Neural progenitor cell (in vitro differentiated cells): ENCODE measurements at regions not wholly inside any gene's neighbourhood (a gene's known extent, or its start where the extent isn't known, plus 50 kb on each side); places are given as distances from the start of the nearest gene placed in this dataset.

Source experiments
- EZH2 ChIP-seq: fragments of 200-600 bp; sonication (generic); IDR thresholded peaks from 2 replicates; pipeline ENCODE4 v1.6.1; 2017; ENCODE audit warnings: antibody characterized with exemption, mild to moderate bottlenecking, moderate library complexity
- TF ChIP-seq, protein P1 (sequence below): fragments of 200-600 bp; sonication (generic); IDR thresholded peaks from 2 replicates; pipeline ENCODE4 v1.5.1; 2017; ENCODE audit warnings: antibody characterized with exemption, mild to moderate bottlenecking

DNA sequence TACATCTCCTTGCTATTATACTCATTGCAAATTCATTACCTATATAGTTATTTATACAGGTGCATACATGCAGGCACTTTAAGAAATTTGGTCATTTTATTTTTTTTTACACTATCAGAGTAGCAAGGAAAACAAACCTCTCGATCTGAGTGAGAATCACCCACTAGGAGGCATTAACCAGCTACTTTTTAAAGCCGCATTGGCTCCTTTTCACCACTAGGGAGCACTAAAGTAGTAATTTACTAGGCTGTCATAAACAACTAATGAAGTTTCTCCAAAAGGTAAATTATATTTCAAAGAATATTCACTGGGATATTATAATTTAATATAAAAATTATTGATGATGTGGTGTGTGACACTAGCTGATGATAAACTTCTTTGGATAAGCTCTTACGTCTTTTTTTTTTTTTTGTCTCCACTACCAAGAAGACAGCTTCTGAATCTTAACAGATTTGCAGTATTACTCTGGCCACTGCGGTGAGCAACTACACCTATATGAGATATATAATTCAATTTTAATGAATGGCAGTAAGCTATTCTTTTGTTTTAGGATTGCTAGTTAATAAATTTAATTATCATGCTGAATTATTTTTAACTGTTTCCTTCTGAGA is 101.9 kb downstream of the NOL4 start:
- TF ChIP-seq, protein P1, sequence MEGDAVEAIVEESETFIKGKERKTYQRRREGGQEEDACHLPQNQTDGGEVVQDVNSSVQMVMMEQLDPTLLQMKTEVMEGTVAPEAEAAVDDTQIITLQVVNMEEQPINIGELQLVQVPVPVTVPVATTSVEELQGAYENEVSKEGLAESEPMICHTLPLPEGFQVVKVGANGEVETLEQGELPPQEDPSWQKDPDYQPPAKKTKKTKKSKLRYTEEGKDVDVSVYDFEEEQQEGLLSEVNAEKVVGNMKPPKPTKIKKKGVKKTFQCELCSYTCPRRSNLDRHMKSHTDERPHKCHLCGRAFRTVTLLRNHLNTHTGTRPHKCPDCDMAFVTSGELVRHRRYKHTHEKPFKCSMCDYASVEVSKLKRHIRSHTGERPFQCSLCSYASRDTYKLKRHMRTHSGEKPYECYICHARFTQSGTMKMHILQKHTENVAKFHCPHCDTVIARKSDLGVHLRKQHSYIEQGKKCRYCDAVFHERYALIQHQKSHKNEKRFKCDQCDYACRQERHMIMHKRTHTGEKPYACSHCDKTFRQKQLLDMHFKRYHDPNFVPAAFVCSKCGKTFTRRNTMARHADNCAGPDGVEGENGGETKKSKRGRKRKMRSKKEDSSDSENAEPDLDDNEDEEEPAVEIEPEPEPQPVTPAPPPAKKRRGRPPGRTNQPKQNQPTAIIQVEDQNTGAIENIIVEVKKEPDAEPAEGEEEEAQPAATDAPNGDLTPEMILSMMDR = peak; percentile 99
- TF ChIP-seq EZH2 = no peak
